T follicular helper cell (primary cell): ENCODE measurements at regions not wholly inside any gene's neighbourhood (a gene's known extent, or its start where the extent isn't known, plus 50 kb on each side); places are given as distances from the start of the nearest gene placed in this dataset.
A peak's percentile ranks its signal among the peaks of the same experiment; 100 is the strongest.

Experiments used
- DNase-seq: peaks from one replicate; pipeline ENCODE4 v3.0.0-alpha.2; 2020; ENCODE audit warnings: low read depth

DNA sequence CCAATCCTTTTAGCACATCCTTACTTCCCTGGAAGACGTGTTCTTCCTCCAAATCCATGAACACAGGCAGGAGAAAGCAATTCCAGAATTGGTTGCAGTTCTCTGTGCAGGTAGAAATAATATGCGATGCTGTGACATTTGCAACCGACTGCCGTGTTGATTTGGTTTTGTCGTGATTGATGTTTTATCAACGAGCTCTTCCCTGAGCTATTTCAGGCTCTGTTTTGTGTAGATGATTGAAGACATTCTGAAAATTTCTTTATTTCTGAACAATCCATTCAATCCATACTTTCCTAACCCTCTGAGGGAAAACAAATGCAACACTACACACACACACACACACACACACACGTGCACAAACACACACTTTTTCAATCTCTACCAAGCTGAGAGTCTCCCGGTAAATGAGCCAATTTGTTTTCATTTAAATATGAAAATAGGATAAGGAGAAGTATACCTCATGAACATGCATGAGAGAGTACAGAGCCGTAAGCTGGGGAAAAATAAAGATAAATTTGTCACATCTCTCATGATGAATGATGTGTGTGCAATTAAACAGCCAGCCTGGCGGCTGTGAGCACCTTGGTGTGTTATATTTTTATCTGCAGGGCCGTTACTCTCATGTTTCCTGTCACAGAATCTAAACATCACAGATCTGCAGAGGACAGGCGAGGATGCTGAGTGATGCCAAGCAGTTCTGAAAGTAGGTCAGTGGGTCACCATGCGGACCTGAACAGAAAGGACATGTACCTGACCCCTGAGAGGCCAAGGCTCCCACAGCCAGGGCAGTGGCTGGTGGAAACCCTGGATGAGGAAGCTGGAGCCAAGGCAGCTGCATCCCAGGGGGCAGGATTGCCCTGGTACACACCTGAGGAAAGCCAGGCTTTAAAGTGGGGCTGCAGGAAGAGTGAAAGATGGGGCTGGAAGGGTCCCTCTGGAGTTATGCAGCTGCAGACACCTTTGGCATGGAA, 64.8 kb downstream of the PDCL3 start:
- no peak for DNase-seq

DNA sequence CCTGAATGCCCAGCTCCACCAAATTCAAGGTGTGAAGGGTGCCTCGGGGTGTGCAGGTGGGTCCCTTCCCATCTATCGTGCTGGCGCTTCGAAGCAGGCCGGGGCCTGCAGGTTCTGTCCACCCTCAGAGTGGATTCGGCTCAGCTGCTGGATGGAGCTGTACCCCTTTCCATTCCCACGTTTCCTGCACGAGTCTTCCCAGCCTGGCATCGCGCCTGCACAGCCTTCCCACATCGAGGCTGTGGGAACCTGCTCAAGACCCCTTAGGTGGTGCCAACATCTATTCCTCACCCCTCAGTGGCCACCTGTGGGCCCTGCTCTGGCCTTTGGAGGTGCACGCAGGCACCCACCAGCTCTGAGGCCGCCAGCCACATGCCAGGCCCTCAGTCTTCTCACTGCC, 65.7 kb downstream of the PDCL3 start:
- DNase-seq = no peak

DNA sequence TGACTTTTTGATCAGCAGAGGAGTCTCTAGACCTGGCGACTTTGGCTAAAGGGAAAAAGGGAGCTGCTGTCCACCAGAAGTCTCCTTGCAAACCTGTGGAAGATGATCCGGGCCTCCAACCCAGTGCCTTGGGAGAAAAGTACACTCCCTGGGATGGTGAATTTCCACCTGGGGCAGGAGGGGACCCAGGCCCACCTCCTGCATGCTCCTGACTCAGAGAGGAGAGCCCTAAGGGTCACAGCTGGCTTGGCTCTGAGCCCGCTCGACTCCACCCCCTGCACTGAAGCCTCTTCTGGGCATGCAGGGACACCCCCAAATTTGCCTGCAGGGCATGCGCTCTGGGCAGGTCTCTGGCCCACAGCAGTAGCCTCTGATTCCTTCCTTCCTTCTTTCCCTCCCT, 66.5 kb downstream of the PDCL3 start:
- DNase-seq = no peak

DNA sequence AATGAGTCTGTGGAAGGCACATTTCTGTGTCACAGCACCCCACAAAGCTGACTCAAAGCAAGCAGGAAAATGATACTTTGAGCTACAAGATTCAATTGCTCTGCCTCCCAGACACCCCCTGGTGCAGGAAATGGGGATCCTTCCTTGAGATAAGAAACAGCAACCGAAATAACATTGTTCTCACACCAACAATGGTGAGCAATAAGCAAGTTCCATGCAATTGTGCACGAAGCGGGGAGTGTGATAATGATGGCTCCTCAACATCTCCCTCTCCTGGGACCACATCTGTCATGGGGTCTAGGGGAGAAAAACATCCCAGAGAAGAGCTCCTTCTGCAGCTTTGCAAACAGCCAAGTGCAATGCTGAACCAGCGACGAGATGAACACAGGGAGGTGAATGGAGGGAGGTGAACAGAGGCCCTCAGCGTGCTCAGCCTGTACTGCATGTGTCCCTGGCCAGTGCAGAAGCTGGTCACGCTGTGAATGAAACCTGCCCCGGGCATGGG, 67.7 kb downstream of the PDCL3 start:
- DNase-seq = no peak

DNA sequence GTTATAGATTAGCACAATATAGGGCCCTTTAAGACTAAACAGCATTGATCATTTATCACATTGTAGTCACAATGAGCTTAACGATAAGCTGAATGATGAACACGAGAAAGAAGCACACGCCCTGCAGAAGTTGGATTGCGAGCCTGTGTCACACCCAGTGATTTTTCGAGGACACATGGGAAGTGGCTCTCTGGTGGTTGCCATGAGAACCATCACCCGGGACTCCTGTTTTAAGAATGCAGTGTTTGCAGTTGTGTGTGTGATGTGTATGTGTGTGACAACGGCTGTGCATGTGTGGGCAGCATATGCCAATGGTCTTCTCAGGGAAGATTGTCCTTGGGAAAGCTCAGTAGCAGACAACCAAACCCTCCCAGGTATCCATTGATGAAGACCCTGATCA, 69.2 kb downstream of the PDCL3 start:
- DNase-seq = no peak

DNA sequence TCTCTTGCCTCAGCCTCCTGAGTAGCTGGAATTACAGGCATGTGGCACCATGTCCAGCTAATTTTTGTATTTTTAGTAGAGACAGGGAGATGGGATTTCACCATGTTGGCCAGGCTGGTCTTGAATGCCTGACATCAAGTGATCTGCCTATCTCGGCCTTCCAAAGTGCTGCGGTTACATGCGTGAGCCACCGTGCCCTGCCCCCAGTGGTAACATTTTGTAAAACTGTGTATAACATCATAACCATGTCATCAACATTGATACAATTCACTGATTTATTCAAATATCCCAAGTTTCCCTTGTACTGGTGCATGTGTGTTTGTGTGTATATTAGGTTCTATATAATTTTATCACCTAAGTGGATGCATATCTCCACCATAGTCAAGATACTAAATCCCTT, 70.0 kb downstream of the PDCL3 start:
- no peak for DNase-seq

DNA sequence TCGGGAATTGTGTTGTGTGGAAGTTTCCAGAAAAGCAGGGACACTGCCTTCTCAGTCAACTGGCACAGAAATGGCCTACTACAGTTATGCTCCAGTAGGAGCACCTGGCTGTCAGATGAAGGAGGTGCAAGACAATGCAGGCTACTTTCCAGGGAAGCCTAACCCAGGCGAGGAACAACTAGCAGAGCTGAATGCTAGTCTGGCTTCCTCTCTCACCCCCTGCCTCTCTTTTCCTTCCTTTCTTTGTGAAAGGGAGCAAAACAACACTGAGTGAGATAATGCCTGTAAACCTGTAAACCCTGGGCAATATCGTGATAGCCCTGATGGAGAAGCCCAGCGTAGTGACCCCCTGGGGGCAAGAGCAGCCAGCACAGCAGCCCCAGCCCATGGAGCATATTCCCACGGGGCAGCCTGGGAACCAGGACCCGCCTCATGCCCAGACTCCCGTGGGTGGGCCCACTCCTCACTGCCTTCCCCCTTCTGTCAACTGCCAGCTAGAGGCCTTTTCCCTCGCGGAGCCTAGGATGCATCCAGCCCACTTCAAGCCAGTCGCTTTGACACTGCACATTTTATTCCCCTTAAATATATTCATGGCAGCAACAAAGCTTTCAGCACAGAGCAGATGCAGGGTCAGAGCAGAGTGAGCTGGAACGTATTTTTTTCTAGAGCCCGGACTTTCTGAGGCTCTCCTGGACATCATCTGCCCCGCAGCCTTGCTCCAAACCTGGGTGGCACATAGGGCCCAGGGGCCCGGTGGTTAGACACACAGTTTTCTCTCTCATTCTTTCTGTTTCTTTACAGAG, 77.0 kb downstream of the PDCL3 start:
- DNase-seq = no peak

DNA sequence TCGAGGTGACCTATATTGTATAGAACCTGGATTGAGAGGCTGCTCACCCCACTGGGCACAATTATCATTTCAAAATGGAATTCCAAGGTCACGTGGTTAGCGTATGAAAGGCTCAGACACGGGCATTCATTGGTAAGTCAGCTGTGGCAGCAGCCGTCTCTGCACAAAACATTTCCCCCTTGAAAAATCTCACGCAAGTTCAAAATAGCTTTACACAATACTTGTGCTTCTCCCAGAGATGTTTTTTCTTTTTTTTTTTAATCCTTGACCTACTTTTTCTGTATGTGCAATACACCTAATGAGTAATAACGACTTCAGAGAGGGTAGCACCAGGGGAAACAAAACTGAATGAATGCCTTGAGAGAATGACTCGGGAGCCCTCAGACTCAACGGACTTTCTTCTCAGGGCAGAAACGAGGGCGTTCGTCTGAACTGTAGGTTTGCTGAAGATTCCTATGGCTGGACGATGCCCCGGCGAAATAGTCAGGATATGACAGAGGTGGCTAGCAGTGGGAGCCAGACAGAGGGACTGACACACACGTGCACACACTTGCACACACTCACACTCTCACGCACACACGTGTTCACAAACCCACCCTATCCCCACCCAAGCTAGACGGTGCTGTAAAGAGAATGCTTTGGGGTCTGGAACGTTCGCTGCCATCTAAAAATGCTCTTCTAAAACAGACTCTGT, 77.8 kb downstream of the PDCL3 start:
- no peak for DNase-seq

DNA sequence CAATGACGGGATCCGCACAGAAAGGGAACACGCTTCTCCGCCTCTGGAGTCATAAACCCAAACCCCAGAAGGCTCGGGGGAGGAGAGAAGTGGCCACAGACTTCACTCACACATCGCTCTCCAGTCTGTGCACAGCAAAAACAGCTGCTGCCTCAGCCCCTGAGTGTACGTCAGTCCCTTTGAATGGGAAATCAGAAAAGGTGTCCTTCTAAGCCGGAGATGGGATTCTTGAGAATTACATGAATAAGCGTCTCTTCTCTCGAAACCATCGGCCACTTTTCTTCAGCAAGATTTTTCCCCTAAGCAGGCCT, 78.3 kb downstream of the PDCL3 start:
- DNase-seq = no peak

DNA sequence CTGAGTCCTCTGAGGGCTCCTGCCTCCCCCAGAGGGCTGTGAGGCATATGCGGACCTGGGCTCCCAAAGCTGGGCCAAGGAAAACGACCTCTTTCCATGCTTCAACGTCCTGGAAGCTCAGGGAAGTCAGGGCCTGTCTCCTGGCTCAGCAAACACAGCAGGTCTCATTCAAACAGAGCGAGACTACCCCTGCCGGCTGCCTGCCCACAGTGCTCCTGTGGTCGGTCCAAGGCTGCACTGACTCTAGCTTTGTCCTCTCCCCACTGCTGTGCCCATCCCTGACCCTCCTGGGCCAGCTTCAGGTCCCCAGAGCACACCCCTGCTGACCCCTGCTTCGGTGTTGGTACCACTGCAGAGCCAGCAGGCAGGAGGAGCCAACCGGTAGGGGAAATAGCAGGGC, 79.6 kb downstream of the PDCL3 start:
- DNase-seq = no peak

DNA sequence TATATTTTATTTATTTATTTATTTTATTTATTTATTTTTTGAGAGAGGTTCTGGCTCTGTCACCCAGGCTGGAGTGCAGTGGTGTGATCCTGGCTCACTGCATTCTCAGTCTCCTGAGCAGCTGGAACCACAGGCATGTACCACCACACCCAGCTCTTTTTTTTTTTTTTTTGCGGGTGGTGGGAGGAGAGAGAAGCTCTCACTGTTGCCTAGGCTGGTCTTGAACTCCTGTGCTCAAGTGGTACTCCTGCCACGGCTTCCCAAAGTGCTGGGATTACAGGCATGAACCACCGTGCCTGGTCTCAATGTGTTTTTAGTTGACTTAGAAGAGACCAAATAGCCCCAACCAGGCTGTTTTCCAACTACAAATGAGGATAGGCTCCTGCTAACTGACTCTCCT, 80.7 kb downstream of the PDCL3 start:
- DNase-seq = no peak

DNA sequence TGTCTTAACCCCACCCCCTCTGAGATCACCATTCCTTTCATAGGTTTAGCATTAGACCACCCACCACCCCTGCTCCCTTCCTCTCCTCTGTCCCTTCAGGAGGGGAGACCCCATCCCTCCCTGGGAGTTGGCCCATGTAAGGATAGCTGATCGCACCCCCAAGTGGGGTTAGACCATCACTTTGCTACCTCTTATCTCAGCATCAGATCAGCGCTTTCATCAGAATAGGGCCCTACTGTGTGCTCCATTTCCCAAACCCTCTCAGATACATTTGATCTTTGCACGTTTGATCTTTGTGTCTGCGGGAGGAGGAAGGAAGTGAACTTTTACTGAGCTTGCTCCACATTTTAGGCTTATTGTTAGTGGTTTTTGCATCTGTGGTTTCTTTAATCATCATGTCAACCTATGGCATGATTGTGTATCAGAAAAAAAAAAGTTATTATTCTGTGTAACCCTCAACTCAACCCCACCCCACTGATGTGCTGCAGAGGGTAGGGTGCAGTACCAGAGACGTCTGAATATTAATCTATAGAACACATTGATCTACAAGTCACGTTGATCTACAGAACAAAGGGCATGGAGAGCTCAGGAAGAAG, 81.2 kb downstream of the PDCL3 start:
- DNase-seq = peak; percentile 31

DNA sequence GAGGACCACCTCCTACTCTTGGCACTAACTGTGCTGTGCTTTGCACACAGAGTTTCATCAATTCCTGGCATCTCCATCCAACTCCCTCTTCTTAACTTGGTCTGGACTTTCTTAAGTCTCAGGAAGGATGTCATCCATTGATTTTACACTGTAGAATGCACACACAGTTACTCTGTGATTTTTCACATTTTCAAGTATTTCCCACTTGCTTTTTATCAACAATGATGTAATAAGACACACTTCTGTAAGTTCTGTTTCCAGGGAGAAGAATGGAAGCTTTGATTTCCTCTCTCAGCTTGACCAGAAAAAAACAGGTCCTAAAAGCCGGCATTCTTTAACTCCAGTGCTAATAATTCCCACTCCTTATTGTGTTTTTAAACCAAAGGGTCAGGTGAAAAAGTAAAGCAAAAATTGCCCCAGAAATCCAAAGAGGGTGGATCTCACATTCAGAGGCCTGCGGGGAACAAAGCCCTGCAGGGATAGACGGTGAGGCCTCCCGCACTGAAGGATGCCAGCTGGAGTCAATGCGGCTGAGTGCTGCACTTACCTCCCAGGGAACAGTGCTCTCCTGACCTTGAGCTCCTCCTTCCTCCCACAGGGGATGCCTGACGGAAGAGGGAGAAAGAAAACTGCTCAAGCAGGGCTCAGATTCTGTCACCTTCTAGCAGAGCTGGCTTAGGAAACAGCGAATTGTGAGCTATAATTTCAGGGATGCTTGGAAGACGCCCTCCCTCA, 83.1 kb downstream of the PDCL3 start:
- DNase-seq = no peak

DNA sequence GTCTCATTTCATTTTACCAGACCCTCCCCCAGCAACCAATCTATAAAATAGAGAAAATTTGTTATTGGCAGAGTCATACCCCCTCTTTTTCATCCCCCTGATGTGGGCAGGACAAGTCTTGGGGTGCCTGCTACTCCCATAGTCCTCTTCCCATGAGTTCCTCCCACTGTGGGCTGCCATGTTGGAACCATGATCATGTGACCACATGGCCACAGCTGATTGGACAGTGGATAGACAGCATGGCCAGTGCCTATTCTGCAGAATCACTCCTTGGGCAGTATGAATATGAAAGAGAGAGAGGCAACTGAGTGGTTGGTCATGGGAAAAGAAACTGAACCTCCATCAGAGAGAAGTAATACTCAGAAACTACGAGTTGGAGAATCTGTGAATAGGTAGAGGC, 84.9 kb downstream of the PDCL3 start:
- no peak for DNase-seq

DNA sequence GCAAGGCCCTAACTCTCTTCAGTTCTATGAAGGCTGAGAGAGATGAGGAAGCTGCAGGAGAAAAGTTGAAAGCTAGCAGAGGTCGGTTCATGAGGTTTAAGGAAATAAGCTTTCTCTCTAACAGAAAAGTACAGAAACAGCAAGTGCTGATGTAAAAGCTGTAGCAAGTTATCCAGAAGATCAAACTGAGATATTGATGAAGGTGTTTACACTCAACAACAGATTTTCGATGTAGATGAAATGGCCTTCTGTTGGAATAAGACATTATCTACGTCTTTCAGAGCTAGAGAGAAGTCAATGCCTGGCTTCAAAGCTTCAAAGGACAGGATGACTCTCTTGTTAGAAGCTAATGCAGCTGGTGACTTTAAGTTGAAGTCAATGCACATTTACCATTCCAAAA, 87.4 kb downstream of the PDCL3 start:
- no peak for DNase-seq

DNA sequence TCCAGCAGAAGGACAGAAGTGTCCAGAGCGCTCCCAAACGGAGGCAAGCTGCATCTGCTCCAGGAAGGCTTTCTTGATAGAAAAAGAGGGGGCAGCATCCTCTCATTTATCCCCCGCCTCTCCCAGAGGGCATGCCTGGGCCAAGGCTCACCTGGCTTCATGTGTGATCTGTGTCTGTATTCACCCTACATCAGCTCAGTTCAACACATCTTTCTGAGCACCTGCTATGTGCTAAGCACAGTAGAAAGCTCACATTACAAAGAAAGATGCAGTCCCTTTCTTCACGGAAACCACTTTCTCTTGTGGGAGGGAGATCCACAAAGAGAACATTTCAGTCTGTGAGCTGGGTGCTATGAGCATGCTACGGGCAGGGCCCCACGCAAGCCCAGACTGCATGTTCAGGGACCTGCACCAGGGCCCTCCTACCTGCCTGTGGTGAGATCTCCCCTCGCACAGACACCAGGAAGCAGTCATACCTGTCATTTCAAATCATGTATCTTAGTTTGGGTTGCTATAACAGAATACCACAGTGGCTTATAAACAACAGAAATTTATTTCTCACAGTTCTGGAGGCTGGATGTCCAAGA, 90.7 kb downstream of the PDCL3 start:
- peak; percentile 18 for DNase-seq

DNA sequence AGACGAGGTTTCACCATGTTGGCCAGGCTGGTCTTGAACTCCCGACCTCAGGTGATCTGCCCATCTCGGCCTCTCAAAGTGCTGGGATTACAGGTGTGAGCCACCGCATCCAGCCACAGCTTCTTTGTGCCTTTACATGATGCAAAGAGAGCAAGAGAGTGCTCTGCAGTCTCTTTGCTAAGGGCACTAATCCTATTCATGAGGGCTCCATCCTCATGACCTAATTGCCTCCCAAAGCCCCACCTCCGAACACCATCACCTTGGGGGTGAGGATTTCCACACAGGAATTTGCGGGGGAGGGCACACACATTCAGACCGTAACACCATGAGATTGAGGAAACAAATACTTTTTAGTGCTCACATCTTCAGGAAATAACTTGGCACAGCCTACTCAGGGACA, 91.8 kb downstream of the PDCL3 start:
- no peak for DNase-seq

DNA sequence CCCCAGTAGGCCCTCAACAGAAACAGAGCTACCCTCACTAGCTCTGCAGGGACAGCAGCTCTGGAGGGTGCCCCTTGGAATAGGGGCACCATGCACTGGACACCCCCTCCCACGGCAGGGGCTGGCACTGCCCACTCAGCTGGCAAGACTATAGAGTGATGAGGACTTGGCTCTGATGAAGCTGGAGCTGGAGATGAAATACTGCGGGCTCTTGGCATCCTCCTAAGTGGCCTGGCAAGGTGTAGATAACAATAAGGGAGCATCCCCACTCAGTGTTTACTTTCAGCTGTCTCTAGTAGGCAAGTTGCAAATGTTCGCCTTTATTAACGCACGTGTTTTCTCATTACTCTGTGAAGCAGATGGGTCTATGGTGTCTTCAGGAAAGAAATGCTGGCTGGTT, 92.7 kb downstream of the PDCL3 start:
- DNase-seq = no peak

DNA sequence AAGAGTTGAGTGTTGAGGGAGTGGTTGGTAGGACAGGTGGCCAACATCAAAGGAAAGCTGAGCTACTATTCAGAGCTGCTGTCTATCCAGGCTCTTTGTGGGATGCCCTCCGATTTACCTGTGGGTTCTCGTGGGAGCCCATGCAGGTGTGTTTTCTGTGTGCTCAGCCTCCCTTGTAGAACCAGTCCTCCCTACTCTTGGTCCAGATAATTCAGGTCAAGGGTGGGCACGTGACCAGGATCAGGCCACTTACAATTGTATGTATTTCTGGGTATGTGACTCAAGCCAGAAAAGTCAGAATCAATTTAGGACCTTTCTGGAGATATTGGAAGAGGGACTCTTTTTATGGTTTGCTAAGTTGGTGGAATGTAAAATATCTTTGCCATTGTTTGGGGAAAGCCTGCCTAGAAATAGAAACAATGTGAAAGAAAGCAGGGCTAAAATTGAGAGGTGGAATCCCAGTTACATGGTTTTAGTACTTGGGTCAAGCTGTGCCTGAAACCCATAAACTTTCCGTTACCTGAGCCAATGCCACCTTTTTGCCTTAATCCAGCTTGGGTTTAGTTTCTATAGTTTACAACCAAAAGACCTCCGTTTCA, 93.2 kb downstream of the PDCL3 start:
- DNase-seq = no peak

DNA sequence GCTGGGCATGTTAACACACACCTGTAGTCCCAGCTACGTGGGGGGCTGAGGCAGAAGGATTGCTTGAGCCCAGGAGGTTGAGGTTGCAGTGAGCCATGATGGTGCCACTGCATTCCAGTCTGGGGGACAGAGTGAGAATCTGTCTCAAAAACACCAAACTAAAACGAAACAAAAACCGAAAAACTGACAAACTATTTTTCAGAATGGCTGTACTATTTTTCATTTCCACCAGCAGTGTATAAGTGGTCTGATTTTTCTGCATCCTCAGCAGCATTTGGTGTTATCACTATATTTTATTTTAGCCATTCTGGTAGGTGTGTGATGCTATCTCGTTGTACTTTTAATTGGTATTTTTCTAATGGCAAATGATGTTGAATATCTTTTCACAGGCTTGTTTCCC, 95.2 kb downstream of the PDCL3 start:
- no peak for DNase-seq
